ENCODE measurements at regions not wholly inside any gene's neighbourhood (a gene's known extent, or its start where the extent isn't known, plus 50 kb on each side); places are given as distances from the start of the nearest gene placed in this dataset.

DNA sequence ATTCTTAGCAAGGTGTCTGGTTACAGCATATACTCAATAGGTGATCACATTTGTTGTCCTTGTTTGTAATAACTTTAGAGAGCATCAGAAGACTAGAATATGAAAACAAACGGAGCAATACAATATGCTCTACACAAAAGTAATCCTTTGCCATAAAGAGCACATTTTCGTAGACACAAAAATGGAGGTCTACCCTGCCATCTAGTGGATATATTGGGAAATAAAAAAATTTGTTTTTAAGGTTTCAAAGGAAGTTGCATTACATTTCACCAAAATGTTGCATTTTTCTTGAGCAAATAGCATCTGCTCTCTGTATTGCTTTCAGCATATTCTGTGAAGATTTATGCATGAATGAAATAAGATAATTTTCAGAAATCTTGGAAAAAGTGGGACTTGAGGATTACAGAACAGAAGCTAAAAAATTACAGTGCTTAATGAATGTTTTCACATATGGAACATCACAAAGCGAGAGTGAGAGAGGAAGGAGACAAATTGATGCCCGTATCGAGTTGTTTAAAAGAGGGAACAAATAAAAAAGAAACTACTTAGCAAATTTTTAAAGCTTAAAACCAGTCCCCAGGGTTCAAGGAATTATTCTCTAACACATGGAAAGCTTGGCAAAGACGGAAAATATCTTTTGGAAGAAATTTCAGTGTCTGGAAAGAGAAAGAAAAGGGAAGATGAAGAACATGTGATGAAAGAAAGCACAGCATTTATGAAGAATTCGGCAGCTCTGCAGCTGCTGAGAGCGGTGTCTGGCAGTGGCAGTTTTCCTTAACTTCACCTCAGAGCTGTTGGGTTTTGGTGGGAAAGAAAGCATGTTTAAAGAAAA is 390.1 kb downstream of the ANKRD50 start:
- no peak for DNase-seq (ENCODE audit: low read depth)

DNA sequence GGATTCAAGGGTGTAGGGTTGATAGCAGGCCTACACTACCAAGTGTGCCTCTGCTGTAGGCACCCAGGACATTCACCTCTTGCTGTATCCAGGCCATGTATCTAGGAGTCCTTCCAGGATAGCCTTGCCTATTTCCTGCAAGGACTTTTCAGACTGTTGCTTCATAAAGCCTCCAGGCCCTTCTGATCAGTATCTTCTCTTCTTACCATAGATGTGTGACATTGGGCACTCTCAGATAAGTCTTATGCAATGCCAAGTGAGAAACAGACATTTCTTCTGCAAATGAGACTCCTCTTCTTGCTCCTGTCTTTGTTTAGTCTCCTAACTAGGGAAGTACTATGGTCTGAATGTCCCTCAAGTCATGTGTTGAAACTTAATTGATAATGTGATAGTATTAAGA is 386.8 kb downstream of the ANKRD50 start:
- DNase-seq (ENCODE audit: low read depth): no peak

DNA sequence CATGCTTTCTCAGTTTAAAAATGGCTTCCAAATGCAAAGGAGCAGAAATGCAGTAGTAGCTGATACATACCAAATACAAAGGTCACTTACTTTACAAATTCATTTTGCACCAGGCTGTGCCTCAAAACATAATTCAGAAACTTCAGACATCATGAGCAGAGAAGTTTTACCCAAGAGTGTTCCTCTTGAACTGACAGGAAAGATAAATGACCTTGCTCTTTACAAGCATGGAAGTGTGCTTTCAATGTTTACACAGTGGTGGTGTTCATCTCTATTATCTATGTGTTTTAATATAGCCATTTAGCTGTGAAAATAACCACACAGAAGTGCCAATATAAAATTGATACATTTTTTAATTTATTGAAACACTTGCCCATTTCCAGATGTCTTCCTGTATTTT is 383.4 kb downstream of the ANKRD50 start:
- DNase-seq (ENCODE audit: low read depth): no peak

DNA sequence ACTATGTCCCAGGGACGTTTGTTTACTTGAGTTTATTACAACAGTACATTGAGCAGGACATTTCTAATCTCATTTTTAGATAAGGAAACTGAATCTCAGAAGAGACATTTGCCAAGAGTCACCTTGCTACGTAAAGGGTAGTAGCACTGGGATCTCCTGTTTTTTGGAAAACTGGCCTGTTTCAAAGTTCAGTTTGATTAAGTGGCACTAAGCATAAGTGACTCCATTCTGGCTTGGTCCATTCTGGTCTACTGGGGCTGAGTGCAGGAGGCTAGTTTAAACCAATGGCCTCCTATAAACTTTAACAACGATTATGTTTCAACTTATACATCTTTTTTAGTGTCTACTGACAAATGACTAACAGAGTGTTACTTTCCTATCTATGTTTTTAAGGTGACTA is 382.5 kb downstream of the ANKRD50 start:
- no peak for DNase-seq (ENCODE audit: low read depth)

DNA sequence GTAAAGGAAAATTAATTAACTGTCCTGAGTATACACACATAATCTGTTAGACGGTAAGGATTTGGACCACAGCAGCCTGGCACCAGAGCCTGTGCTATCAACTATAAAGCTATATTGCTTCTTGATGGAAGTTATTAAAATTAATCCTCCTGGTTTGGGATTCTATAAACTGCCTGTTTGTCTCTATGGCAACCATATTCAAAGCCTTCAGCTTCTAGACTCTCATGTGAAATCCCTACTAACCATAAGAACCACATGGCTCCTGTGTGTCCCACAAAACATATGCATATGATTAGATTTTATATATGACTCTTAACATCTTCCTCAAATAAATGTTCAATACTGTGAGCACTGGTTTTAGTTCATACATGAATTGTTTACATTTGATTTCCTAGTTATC is 380.8 kb downstream of the ANKRD50 start:
- DNase-seq (ENCODE audit: low read depth): no peak

DNA sequence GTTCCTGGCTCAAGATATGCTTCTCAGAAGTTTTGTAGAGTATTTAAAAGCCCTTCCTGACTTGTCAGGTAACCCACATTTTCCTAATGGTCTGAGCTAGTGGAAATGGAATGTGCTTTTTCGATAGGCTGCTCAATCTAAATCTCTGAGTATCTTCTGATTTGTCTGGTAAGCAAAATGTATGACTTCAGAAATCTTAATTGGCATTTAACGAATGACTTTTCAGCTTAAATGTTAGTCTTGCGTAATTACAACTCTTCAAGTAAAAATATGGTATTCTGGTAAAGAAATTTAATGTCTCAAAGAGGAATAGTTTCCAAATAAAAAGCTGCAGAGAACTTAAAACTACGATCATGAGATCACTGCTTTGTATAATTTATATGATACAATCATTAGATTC is 379.1 kb downstream of the ANKRD50 start:
- no peak for DNase-seq (ENCODE audit: low read depth)

DNA sequence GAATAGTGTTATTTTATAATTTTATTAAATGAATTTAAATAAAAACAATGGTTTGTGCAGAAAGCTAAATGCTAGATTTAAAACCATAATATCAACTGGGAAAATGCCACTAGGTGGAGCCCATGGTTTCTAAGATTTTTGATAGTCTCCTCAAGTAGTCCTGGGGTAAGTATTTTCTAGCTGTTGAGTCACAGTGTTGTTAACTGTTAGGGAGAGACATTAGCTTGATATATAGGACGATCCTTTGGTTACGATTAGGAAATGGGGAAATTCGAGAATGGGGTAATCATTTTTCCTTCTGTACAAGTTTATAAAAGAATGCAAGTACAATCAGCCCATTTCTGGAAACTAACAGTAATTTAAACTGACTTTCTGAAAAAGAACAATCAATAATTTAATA is 378.4 kb downstream of the ANKRD50 start:
- DNase-seq (ENCODE audit: low read depth): no peak

DNA sequence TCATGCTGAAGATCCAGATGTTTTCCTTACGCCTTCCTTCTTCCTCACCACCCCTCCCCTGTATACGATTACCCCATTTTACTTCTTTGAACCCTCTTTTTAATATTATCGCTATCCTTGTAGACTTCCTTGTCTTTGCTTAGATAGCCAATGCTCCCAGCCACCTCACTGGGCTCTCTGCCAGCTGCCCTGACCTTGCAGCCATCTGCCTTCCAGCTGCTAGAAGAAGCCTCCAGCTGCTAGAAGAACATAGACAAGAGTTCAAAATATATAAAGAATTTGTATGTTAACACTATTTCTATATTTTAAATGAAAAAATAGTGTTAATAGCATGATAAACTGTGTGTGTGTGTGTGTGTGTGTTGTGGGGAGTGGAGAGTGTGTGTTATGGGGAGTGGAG is 374.7 kb downstream of the ANKRD50 start:
- DNase-seq (ENCODE audit: low read depth): no peak

DNA sequence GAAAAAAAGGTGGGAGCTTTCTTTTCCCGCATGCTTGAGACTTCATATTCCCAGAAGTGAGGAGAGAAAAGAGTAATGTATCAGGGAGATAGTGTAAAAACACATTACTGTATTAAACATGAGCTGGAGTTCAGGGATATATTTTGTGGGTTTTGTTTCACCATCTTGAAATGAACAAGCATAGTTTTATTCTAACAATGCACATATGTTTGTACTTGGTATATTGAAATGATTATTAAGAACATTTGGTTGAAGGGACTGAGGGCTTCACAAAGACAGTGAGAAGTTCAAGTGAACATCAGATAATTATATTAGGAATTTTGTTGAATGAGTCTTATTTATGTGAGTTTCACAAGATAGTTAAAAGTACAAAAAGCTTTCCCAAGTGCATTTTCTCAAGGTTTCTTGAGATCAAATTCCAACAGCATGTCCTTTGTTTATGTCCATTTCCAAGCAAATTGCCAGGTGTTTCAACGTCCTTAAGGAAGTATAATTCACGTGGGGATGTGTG is 368.8 kb downstream of the ANKRD50 start:
- no peak for DNase-seq (ENCODE audit: low read depth)

DNA sequence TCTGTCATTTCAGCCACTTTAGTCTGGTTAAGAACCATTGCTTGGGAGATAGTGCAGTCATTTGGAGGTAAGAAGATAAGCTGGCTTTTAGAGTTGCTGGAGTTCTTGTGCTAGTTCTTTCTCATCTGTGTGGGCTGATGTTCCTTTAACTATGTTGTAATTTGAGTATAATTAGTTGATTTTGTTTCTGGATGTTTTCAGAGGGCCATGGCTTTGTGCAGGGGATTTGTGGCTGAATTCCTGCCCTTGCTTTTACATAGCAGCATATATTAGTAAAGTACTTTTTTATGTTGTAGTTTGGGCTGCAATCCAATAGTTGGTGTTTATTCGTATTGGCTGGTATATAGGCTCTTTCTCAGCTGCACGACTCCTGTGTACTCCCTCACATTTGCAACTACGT is 339.6 kb downstream of the ANKRD50 start:
- DNase-seq (ENCODE audit: low read depth): no peak

DNA sequence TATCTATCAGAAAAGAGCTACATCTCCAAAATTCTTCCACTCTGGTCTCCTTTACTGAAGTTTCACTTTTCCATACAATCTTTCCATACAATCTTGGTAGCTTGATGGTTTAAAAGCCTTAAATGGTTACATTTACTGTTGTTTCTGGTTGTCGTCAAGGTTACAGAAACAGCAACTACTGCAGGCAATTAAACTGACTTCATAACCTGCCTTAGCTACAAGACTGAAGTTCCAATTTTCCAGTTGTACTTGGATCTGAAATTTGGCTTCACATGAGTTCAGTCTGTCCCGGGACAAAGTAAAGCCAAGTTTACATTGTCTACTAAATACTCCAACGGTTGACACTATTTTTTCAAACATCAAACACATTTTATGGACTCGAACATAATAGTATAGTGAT is 326.4 kb downstream of the ANKRD50 start:
- DNase-seq (ENCODE audit: low read depth): no peak

DNA sequence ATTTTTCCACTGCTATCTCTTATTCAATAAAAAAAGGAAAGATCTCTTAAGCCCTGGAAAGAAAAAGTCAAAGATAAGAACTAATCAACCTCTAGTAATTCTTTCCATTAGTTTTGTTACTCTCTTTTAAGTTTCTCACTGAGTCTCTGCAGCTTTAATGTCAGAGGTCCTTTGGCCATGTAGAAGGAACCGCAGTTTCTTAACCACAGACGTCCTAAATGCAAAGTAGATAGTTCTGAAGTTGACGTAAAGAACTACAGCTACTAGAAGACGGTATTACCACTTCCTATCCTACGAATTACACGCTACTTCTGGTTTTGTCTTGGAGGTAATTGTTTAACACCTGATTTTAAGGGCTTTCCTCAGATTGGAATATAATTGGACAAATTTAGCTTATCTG is 325.9 kb downstream of the ANKRD50 start:
- no peak for DNase-seq (ENCODE audit: low read depth)

DNA sequence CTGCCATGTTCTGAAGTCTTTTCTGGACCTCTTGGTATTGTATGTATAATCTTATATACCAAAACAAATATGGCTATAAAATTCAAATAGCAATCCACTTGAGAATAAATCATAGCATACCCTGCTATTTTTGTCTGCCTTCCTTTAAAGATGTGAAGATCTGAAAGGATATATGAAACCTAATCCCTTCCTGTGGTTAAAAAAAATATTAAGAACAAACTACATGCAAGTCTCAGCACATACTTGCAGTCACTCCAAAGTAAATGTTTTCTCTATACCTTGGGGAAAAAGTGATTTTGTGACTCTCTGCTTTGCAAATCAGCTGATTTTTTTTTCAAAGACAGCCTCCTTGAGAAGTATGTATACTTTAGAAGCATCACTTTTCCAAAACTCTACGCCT is 322.9 kb downstream of the ANKRD50 start:
- DNase-seq (ENCODE audit: low read depth): no peak

DNA sequence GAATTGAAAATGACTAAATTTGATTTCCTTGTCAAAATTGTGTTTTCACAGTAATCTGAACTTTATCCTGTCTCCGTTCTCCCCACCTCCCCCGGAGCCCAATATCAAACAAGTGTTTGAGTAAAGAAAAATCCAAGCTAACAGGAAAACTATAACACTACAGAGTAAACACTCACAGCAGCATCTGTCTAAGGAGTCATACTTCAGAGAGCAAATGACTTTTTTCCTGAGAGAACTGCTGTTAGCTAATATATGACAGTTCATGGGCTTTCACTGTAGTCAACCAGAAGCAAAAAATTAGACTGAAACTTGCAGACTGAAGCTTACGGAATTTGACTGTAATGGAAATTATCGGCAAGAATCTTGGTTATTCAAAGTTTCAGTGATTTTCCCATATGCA is 321.7 kb downstream of the ANKRD50 start:
- no peak for DNase-seq (ENCODE audit: low read depth)

DNA sequence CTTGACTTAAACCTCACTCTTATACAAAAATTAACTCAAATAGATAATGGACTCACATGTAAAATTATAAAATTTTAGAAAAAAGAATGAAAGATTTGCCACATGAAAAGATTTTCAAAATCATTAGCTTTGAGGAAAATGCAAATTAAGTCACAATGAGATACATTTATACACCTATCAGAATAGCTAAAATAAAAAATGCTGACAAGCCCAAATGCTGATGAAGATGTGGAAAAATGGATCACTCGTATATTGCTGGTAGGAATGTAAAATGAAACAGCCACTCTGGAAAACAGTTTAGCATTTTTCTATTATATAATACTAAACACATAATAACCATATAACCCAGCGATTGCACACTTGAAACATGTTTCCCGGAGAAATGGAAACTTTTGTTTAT is 316.2 kb downstream of the ANKRD50 start:
- no peak for DNase-seq (ENCODE audit: low read depth)

DNA sequence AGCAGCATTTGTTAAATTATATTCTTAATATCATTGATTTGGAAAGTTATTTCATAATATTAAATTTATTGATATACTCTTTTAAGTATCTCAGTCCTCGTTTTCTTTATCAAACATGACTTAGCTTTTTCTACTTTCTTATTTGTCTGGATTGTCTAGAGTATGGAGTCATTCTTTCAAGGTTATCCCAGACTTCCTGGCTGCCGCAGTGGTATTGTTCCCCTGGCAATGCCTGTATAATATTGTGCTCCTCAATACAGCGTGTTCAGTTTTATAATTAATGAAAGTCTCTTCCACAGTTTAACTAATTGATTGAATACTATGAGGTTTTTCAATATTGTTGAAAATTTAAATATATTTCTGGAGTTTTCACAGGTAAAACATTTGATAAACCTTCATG is 310.9 kb downstream of the ANKRD50 start:
- no peak for DNase-seq (ENCODE audit: low read depth)

DNA sequence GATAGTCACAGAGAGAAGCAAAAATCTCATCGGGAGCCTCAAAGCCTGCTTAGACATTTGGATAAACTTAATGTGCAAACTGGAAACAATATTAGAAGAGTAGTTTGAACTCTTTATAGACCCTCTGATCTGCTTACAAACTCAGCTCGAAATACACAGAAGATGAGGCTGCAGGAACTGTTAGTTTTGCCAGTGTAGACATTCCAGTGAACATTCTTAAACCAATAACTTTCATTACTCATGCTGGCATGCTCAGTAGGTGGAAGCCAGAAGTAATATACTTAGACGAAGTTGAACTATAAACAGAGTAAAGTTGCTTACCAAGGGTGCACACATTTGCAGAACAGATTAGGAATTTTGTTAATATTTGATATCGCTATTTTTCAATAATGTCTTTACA is 303.5 kb downstream of the ANKRD50 start:
- DNase-seq (ENCODE audit: low read depth): no peak

DNA sequence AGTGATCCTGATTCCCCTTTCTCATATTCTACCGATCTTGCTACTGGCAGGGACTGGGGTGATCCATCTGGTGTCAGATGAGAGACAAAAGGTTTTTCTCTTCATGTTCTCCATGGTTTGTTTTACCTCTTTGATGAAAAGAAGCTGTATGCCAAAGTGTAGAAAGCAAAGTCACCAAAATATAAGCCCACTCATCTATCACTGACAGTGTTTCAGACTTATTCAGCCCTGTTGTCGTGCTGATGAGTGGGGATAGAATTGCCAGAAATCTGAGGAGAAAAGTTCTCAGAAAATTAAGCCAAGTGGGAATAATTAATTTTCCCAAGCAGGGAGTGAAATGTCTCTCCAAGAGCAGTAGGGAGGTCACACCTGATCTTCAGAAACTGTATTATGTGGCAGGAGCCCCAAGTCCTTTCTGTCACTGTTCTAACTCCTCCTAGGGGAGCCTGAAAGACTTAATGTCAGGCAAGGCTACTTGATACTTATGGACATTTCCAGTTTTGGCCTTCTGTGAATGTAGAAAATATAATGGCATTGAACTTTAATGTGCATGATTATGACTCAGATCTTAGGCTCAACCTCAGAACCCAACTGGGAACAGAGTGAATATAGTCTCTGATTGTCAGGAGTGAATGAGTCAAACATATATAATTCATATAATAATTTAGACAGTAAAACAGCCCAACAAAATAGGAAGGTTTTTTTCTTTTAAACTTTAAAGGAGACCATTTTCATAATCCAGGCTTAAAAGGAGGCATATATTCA is 298.1 kb downstream of the ANKRD50 start:
- no peak for DNase-seq (ENCODE audit: low read depth)

DNA sequence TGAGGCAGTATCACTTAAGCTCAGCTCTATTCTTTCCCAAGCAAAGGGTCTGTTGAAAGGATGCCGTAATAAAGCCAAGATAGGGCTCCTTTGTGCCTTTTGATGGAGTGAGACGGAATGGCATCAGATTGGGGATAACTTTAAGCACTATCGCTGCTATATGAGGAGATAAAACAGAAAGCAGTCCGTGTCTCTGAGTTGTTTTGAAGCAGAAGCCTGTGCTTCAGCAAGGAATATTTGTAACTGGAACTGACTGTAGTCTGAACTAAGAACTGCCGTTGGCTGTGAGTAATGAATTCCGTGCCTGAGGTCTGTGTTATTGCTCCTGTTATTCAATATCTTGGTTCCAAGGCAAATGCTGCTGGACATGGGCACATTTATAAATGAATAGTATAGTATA is 297.4 kb downstream of the ANKRD50 start:
- no peak for DNase-seq (ENCODE audit: low read depth)

DNA sequence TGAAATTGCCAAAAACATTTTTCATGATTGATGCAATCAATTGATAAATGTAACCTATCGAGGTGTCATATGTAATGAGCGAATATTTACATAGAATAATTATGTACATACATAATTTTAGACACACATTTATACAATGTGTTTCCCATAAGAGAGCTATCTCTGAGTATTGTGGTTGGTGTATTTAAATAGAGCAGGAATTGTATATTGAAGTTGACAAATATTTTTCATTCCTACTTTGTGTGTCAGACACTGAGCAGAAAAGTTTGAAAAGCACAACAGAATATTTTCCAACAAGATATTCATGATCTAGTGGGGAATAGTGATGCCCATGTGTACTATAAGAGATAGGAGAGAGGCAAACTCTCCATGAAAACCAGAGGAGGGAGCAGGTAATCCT is 295.2 kb downstream of the ANKRD50 start:
- DNase-seq (ENCODE audit: low read depth): no peak

DNA sequence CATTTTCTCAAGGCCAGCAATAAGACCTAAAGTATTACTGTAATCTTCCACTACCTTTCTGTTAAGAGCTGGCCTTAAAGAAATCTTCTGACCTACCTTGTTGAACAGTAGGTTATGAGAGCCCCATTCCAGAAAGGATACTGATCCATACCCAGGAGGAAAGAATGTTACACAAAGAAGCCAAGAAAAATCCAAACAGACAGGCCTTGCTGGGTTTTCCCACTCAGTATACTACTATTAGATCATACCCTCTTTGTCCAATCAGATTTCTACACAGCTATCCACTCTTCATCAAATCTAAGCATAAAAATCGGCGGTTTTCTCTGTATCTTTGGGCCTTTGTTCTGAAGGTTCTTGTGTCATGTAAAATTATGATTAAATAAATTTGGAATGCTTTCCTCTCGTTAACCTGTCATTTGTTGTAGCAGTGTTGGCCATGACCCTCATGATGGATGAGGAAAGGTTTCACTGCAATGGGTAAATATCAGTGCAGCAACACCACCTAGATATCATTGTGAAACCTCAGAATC is 292.3 kb downstream of the ANKRD50 start:
- no peak for DNase-seq (ENCODE audit: low read depth)

DNA sequence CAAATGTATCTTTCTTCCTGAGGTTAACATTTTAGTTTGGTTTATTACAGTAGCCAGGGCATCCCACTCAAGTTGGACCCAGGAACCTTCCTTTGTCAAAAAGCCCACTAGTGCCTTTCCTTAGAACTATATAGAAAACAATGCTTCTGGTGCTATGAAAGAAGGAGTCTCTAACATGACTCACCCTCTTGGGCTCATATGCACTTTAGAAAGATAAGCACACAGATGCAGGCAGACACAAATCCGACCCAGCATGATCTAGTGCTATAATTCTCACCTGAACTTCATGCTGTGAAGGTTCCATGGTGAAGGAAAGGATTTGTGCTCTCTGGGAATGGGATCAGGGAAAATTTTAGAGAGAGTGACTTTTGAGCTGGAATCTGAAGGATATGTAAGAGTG is 289.4 kb downstream of the ANKRD50 start:
- DNase-seq (ENCODE audit: low read depth): no peak

DNA sequence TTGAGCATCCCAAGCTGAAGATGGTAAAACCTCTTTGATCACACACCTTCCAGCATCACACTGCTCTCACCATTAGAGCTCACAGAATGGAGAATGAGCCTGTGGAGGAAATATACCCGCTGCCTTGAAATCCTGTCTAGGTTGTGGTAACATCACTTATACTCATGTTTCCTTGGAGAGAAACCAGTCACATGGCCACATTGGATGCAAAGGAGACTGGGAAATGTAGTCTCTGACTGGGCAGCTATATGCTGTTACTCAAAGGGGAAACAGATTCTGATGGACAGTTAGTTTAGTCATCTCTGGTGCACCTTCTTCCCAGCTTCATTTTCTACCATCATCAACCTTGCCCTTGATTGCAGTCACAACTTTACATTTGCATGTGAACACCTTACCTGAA is 286.3 kb downstream of the ANKRD50 start:
- no peak for DNase-seq (ENCODE audit: low read depth)

Data from CMK (cell line).